DOHH2 (cell line): ENCODE measurements at regions not wholly inside any gene's neighbourhood (a gene's known extent, or its start where the extent isn't known, plus 50 kb on each side); places are given as distances from the start of the nearest gene placed in this dataset.

Experiments used
- EZH2phosphoT487 ChIP-seq: fragments of 200-600 bp; sonication (generic); IDR thresholded peaks from 2 replicates; pipeline ENCODE4 v1.6.1; 2017; ENCODE audit warnings: borderline replicate concordance, mild to moderate bottlenecking, antibody characterized with exemption, low read length, moderate library complexity, mixed read lengths
- TF ChIP-seq, protein P1 (sequence below): fragments of 200-600 bp; sonication (generic); IDR thresholded peaks from one replicate; pipeline ENCODE4 v1.5.1; 2014; ENCODE audit warnings: antibody characterized with exemption, mild to moderate bottlenecking, low read depth, low read length; ENCODE audit not compliant: poor library complexity, severe bottlenecking

- TF ChIP-seq, protein P1, sequence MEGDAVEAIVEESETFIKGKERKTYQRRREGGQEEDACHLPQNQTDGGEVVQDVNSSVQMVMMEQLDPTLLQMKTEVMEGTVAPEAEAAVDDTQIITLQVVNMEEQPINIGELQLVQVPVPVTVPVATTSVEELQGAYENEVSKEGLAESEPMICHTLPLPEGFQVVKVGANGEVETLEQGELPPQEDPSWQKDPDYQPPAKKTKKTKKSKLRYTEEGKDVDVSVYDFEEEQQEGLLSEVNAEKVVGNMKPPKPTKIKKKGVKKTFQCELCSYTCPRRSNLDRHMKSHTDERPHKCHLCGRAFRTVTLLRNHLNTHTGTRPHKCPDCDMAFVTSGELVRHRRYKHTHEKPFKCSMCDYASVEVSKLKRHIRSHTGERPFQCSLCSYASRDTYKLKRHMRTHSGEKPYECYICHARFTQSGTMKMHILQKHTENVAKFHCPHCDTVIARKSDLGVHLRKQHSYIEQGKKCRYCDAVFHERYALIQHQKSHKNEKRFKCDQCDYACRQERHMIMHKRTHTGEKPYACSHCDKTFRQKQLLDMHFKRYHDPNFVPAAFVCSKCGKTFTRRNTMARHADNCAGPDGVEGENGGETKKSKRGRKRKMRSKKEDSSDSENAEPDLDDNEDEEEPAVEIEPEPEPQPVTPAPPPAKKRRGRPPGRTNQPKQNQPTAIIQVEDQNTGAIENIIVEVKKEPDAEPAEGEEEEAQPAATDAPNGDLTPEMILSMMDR = no peak
- TF ChIP-seq EZH2phosphoT487 = no peak
Measured at GRCh38 chr14:23863836-23864235, 89.7 kb upstream of the DHRS4 start.
